SKM-1 treated with dmso at 0.1 percent for 144 hours (cell line): ENCODE measurements at regions not wholly inside any gene's neighbourhood (a gene's known extent, or its start where the extent isn't known, plus 50 kb on each side); places are given as distances from the start of the nearest gene placed in this dataset.
"Not testable (repeated sequence)": the region's sequence is repeated elsewhere in the genome, so short reads cannot be mapped to it uniquely, and the experiment has no call there.

ENCODE experiments used
- DNase-seq: peaks from one replicate; lab custom pipeline; 2025; ENCODE audit not compliant: unreplicated experiment; lab: John Stamatoyannopoulos, UW

DNA sequence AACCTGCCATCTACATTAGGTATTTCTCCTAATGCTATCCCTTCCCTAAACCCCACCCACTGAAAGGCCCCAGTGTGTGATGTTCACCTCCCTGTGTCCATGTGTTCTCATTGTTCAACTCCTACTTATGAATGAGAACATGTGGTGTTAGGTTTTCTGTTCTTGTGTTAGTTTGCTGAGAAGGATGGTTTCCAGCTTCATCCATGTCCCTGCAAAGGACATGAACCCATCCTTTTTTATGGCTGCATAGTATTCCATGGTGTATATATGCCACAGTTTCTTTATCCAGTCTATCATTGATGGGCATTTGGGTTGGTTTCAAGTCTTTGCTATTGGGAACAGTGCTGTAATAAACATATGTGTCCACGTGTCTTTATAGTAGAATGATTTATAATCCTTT lies 149.2 kb downstream of the PCDH7 start:
- DNase-seq: not testable (repeated sequence)

DNA sequence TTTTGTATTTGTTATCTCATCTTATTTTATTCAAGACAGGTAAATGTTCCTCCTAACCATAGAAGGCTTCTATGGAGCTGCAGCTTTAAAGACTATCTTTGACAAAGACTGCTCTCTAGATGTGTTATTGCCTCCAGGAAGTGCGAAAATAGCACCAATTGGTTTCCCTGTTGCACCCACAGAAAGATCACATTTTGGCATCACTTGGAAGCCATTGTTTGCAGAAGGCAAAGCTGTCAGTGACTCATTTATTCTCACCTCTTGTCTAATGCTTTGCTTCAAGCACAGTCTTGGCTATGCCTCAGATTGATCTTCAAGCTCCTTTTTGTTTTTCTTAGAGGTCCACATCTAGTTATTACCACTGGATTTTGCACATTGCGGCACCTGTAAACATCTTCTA lies 150.3 kb downstream of the PCDH7 start:
- DNase-seq: no peak

DNA sequence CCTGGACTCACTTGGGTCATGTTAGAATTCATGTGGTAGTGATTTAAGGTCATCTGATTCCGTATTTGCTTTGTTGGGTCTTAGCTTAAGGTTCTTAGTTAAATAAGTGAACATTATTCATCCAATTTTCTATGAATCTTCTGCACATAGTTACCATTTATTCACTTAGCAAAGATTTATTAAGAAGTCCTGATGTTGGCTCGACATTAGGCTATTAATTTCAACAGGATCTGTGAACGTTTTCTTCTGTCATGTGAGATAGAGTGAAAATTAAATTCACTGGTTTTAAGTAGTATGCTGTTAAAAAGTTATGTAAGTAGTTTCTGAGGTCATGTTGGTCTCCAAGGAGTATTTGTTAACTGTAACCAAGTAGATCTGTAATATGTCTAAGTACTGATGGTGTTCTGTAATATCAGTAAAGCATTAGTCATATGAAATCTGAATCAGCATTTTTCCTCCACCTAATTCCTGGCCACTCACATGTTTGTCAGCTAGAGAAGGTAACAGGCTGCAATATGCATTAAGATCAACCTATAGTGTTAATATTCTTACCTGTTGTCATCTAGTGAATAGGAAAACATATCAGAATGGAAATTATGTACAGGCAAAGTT lies 155.6 kb downstream of the PCDH7 start:
- no peak for DNase-seq

DNA sequence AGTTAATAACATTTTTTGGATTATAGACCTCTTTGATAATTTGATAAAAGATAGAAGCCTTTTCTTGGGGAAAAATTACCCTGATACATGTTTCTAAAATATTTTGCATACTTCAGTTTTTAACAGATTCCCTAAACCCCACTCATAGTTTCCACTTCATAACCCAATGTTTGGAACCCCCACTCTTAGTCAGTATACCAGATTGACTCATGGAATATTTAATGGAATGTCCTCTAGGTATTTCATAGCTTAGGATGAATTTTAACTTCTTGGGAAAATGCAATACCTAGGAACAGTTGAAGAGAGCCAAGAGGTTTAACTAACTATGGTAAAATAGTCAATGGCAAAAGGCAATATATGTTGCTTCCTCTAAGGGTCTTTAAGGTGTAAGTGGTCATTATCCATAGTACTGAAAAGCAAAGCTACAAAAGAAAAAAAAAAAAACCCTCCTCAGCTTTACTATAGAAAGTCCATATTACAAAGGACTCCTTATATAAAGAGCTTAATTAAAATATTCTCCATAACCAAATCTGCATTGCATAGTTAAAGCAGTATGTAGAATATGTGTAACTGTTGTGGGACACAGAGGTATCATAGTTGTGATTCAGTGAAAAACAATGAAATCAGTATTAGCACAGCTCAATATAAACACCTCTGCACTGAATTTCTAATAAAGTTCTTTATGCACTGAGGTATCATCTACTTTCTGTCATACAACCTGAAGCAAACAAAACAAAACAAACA lies 159.9 kb downstream of the PCDH7 start:
- no peak for DNase-seq

DNA sequence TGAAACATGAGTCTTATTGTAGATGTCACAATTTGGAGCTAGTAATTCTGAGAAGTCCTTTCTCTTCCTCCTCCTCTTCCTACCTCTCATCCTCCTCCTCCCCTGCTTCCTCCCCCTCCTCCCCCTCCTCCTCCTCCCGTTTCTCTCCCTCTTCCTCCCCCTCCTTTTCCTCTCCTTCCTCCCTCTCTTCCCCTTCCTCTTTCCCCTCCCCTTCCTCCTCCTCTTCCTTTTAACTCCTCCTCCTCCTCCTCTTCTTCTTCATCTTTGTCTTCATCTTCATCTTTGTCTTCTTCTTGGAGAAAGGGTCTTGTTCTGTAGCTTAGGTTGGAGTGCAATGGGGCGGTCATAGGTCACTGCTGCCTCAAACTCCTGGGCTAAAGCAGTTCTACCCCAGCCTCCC lies 161.8 kb downstream of the PCDH7 start:
- no peak for DNase-seq

DNA sequence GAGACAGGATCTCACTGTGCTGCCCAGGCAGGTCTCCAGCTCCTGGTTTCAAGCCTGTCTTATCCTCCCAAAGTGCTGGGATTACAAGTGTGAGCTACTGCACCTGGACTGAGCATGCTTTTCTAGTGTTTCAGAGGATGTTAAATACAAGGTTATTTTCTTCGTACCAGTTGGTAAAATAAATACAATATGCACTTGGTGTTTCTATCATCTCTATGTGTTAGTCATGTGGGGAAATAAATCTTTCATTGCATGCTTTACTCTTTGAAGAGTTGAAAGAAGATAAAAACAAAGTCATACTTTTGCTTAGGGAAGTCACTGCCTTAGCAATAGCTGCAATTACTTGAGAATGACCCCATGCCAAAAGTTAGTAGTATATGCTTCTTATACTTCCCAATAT lies 162.3 kb downstream of the PCDH7 start:
- DNase-seq: no peak

DNA sequence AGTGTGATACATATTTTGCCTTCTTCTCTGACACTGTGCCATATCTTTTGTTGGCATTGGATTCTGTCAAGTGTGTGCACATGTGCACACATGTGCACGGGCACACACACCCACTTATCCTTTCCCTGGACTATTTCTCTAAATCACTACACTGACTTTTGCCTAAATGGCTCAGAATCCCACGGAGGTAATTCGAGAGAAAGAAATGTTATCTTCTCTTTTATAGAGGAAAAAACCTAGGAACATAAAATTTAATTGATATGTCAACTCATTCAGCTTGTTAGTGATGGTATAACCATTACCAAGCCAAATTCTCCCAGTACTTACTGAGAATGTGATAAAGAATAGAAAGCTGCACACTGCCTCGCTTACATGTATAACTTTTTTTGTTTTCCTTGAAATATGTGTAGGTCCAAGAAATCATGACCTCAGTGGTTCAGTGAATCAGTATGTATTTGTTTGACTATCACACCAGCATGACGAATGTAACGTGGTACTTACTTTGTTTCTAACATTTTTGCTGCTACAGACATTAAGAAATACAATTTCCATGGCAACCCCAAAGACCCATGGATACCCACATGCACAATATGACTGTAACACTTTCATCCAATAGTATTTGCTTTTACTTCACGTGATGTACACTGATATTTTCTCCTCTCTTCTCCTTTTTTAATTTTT lies 163.0 kb downstream of the PCDH7 start:
- DNase-seq: no peak

DNA sequence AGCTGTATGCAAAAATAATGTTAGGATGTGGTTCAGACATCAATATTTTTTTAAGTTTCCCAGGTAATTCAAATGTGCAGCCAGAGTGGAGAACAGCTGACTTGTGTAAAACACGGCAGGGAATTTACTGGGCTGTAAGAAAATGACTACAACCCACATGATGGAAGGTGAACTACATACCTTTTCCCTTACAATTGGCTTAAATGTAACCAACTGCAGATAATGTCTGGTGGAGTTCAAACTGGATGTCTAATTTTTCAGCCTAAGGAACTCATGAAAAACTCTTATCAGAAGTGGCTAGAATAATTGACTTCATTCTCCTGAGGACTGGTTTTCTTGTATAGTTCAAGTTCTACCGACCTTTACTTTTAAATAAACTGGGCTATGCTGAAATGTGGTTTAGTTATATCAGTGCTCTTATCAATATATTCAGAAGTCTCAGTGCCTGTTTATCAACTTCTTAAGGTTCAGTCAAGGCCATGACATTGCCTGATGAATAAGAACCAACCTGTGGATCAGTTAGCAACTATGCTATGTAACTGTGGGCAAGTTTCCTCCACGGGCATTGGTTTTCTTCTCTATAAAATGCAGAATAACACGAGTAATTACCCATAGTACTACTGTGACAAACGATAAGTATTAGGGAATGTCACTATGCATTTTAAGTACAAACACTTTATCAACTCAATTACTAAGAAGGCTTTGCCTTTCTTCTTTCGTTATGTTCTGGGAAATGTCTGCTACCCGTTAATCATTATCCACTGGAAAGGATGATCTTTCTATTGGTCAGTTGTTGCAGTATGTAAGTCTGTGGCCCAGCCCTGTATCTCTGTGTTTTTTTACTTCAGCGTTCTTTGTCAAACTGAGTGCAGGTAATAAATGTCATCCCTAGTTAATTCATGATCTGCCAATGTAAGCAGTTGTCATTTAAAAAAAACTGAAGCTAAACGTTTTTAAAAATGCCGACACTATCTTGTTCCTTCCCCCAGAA lies 181.6 kb downstream of the PCDH7 start:
- no peak for DNase-seq

DNA sequence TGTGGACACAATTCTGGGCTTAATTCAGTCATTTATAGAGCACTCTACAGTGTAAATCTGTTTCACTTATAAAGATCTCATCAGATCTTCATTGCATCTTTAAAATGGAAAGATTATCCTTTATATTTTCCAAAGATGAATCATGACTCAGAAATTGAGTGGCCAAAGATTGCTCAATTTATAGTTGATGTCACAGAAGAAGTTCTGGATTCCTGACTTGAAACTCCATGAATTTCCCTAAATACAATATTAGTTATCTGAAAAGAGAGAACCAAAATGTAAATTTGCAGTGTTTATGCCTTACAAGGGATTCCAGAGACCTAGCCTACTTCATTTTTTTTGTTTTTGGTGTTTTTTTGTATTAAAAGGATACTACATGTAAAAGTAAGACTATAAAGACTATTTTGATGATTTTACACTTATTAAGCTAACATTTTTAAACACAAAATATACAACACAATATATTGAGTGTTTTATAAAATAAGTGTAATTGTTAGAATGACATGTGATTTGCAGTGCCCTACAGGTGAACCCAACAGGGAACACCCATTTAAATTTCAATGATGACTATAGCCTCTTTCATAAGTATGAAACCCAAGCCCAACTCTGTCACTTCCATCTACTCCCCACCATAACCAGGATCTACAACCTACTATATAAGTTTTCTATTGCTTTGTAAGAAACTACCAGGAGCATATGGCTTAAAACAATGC lies 183.5 kb downstream of the PCDH7 start:
- no peak for DNase-seq

DNA sequence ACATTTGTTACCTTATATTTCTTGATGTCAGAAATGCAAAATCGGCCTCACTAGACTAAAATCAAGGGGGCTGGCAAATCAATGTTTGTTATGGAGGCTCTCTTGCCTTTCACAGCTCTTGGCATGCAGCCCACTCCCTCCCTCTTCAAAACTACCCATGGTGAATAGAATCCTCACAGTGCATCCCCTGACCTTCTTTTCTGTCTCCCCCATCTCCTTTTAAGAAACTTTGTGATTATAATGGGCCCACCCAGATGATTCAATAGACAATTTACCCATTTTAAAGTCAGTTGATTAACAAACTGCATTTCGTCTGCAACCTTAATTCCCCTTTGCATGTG lies 184.0 kb downstream of the PCDH7 start:
- DNase-seq: no peak

DNA sequence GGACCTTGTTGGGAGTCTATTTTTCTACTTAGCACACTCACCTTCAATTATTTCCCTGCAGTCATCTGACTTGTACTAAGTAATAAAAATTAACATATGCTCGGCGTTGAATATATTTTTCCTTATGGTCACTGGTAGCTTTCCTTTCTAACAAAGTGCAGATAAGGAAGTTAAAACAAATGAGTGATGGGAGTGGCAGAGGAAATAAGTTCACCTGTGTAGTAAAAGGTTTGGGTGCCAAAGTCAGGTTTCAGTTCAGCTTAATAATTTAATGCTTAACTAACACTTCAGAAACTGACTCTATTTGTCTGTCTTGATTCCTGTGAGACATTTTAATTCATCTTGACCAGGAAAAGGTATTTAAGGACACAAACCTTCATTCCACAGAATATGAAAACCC lies 184.4 kb downstream of the PCDH7 start:
- no peak for DNase-seq

DNA sequence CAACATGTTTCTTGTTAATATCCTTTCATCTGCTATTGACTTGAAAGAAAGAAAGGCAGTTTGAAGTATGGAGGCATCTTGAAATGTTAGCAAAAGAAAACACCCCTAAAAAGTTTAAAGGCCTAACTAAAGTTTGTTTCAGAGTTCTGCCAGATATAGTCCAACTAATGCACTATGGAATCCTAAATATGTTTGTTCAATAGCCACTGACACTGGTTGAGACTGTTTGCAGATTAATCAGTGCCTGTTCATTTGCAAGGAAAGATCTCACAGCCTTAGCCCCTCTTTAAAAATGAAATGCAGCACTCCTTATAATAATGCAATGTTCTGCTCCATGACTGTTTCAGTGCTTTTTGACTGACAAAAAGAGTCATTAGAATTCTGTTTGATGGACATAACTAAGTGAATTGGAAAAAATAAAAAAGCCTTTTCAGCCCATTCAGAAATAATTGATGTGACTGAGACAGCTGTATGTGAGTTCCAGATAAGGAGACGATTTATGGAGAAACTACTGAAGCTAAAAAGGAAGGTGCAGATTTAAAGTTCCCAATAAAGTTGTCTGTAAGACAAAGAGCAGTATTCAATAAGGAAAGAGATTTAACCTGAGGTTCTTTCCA lies 192.0 kb downstream of the PCDH7 start:
- DNase-seq: no peak

DNA sequence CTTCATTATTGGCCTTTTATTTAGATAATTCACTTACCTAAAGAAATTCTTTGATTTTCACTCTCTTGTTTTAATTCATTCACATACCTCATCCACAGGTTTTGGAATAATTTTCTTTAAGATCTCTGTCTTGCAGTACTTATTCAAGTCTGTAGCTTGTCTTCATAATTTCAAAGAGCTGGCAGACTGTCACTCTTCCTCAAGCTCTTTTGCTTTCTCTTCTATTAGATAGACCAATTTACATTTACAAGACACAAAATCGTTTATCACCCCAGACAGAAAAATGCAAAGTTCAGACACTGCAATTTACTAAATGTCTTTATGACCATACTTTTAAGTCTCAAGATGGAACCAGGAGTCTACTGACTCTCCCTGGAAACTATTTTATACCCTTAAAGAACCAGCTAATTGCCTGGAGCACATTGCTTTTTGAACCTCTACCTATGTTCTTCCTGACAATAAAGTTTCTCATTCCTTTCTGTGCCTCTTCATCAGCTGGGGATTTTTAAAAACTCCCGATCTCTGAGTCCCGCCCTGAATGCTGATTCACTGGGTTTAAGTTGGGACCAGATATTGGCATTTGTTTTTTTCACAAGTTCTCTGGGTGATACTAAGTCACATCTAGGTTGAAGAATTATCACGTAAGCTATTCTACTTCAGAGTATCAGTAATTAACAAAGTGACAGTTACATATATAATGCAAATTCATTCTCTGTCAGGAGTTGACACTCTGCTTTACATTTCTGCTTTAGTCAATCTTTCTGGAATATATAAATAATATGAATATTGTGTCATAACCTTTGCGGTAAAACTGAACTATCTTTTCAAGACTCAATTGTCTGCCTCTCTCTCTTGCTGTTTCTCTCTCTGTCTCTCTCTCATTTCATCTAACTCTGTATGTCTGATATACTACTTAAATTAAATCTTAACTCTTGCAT lies 196.4 kb downstream of the PCDH7 start:
- DNase-seq: no peak

DNA sequence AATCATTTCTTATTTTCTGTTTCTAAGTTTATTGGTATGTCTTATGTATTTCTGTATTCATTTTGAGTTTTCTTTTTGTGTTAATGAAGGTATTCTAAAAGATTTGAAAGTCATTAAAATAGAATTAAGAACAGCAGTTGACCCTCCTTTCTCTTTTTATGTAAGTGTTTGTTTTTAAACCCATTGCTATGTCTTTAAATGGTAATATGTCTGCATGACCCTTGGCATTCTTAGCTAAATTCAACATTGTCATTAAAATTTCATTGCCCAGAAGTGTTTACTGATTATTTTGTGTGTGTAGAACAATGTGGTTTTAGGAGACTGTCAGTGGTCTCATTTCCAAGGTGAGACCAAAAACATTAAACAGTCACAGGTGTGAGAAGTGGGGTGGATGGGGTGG lies 197.8 kb downstream of the PCDH7 start:
- no peak for DNase-seq

DNA sequence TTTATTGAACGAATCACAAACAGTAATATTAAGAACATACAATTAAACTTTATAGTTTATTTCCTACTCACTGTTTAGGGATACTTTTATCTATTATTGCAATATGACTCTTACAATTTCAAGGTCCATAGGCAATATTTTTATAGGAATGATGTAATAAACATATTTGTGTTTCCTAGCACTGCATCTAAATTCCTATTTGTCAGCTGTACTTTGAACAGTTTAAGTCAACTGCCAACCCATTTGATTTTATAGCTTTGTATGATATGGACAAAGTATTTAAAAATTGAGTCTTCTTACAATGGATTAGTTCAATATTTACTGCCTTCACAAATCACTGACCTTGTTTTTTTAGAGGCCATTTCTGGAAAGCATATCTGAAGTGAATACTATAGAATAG lies 199.3 kb downstream of the PCDH7 start:
- no peak for DNase-seq

DNA sequence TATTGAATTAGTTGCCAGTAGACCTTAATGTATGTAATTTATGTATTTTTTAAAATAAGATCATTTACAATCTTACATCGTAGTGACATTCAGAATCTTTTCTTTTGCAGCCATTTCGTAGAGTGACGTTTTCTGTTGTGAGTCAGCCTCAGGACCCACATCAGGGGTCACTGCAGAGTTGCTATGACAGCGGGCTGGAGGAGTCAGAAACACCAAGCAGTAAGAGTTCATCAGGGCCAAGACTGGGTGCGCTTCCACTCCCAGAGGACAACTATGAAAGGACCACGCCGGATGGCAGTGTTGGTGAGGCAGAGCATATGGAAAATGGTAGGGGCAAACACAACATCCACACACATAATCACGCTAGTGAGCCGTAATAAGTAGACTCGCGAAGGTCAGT lies 199.9 kb downstream of the PCDH7 start:
- no peak for DNase-seq

DNA sequence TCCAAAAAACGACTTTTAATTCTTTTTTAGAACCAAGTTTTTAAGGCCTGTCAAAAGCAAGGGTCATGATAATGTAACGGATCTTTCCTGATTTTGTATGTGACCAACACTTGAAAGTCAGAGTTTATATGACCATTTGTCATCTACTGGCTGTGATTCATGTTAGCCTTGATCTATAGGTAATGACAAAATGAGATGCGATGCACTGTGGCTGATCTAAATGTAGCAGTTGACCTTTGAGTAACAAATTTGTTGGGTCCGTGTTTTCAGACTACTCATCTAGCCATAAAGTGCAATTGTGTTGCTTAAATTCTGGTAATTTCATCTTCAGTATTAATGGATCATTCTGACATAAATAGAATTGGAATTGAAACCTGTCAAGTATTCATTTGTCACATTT lies 202.5 kb downstream of the PCDH7 start:
- DNase-seq: no peak

DNA sequence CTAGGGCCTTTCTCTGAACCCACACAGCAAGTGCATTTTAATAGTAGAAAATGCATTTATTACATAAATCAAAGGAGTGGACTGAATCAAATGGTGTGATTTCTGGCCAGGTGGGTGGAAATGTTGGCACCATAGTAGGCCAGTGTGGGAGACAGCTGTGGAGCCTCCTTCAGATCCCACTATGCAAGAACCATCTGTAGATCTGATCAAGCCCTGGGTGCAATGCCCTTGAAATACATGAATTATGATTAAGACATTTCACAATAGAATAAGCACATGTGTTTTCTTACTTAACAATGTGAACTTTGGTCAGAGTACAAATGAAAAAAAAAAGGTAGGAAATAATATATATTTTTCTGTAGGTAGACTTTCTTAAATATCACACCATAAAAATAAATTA lies 204.3 kb downstream of the PCDH7 start:
- no peak for DNase-seq

DNA sequence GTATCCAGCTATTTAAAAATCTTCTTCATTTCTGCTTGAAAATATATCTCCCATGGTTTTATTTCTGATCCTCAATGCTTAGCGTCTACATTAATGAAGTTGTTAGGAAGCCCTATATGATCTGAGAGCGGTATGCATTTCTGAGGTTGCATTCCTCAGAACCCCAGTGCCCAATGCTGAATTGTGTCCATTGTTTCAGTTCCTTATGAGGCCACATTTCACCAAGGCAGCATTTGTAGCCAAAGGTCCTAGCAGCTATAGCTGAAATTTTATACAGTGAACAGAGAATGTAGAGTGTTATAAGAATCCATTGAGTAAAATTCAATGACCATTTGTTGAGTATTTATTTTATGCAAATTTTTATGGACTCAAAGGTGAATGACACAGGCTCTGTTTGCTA lies 209.5 kb downstream of the PCDH7 start:
- no peak for DNase-seq
